Retinal pigment epithelial cell (primary cell): ENCODE measurements at regions not wholly inside any gene's neighbourhood (a gene's known extent, or its start where the extent isn't known, plus 50 kb on each side); places are given as distances from the start of the nearest gene placed in this dataset.

Experiments used
- DNase-seq: peaks from one replicate; pipeline ENCODE4 v3.0.0-alpha.2; 2010; ENCODE audit warnings: low read depth
- H3K4me3 ChIP-seq: 2 replicates; pipeline ENCODE4 v1.5.1; 2011; ENCODE audit warnings: mild to moderate bottlenecking, low read length, control low read depth, moderate library complexity
- CTCF ChIP-seq: conservative IDR thresholded peaks from 2 replicates; pipeline ENCODE4 v1.5.1; 2011; ENCODE audit warnings: low read depth, low read length, control low read depth, inconsistent platforms

GRCh38 chr3:27661797-27662196, 60.3 kb downstream of the EOMES start:
- no peak for TF ChIP-seq CTCF
- DNase-seq, result no peak
- no peak overlapping the region for H3K4me3 ChIP-seq

DNA sequence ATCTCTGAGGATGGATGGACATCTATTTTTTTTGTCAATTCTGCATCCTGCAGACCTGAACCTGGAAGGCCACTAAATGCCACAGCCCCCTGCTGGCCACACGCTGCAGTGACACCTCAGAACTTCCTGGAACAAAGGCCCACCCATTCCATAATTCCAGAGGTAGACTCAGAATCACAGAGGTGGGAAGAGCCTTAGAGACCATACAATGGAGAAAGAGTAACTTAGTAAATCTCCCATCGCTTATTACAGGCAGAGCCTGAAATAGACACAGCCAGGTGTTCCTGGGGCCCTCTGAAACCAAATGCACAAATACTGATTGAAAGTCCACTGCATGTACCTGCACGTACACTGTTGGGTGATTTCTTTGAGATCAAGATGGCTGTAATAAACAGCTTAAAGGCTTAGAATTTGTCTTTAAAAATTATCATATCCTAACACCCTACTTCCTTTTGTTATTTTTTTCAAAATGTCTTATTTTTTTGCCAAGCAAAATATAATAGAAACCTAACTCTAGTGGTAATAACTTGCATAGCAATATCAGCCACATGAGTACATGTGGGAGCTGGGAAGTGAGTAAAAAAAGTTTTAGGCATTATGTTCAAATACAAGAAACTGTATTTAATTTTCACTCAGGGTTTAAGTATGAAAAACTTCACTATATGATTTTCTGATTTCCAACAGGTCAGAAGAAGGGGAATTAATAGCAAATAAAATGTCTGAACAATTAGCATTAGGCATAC, 62.7 kb downstream of the EOMES start:
- DNase-seq, result no peak
- peak; percentile 96 for TF ChIP-seq CTCF
- no peak overlapping the region for H3K4me3 ChIP-seq

DNA sequence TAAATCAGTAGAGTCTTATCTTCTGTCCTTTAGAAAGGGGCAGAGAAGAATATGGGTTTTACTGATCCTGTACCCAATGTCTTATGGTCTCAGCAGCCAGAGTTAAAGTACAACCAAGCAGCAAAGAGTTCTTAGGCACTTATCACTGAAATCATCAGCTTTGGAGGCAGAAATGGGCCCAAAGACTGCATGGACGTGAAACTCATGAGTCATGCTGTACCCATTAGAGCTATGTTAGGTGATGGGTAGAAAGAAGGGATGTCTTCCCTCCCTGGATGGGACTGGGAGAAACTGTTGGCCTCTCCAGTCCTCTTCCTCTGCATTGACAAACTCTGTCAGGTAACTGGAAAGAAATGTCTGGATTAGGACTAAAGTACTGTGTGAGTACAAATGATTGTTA, 63.4 kb downstream of the EOMES start:
- no peak for TF ChIP-seq CTCF
- no peak overlapping the region for H3K4me3 ChIP-seq
- DNase-seq, result no peak

DNA sequence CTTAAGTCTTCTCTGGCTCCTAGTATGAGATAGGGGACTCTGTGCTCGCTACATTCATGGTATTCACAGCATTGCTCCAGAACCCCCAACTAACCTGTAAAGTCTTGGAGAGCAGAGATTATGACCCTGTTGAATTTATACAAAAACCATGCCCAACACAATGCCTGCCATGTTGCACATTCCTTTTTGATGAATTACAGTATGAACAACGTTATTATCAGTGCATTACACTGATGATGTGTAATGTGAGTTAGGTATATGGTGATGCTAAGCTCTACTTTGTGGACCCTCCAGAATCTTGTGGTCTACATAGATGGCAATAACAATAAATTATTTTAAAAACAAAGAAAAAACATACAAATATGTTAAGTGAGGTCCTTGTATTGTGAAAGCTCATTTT, 64.3 kb downstream of the EOMES start:
- DNase-seq, result no peak
- H3K4me3 ChIP-seq, result no peak overlapping the region
- no peak for TF ChIP-seq CTCF

- DNase-seq, result no peak
- no peak overlapping the region for H3K4me3 ChIP-seq
- TF ChIP-seq CTCF, result no peak
Measured at GRCh38 chr3:27657404-27657803, 64.7 kb downstream of the EOMES start.

DNA sequence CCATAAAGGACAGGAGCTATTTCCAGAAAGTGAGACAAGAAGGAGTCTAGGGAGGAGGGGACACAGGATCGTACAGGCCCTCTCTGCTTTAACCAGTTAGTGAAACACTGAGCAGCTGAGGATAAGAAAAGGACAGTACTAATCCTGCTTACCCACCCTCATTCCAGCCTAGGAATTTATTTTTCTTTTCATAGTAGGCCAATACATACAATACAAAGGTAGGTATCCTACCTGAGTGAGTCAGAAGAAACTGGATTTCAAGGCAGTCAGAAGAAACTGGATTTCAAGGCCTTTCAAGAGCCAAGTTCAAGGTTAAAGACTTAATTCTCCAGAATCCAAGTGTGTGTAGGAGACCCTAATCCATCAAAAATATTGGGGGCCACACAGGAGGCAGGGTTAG, 65.3 kb downstream of the EOMES start:
- no peak for DNase-seq
- TF ChIP-seq CTCF, result no peak
- H3K4me3 ChIP-seq, result no peak overlapping the region

DNA sequence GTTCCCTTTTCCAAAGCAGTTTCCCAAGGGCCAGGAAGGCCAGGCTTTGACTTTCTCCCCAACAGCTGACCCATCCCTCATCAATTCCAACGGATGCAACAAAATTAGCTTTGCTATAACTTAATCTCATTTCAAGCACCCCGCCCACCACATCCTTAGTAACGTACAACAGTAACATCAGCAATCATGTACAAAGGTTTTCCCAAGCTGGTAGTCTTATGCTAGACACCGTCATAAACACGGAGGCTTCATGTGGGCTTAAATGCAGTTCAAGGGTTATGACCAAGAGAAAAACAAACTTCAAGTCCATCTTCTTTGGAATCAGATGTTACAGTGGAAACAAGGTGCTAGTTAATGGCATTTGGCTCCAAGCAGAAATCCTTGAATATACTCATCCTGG, 66.6 kb downstream of the EOMES start:
- no peak for TF ChIP-seq CTCF

More for the DNA sequence above, 66.6 kb downstream of the EOMES start:
- H3K4me3 ChIP-seq, result no peak overlapping the region
- no peak for DNase-seq
